Suprapubic skin (tissue), 4 donors: ENCODE measurements at regions not wholly inside any gene's neighbourhood (a gene's known extent, or its start where the extent isn't known, plus 50 kb on each side); places are given as distances from the start of the nearest gene placed in this dataset.

ENCODE experiments used
- DNase-seq, 2 donors: peaks; one replicate each; pipeline ENCODE4 v3.0.0-alpha.2; 2019; ENCODE audit warnings: low spot score in 2 of 2
- H3K27ac ChIP-seq: fragments of 200-600 bp; sonication (generic); one replicate; pipeline ENCODE4 v1.5.1; 2019
- H3K27me3 ChIP-seq: fragments of 200-600 bp; sonication (generic); one replicate; pipeline ENCODE4 v1.5.1; 2019
- H3K36me3 ChIP-seq: fragments of 200-600 bp; sonication (generic); one replicate; pipeline ENCODE4 v1.5.1; 2019
- H3K4me1 ChIP-seq: fragments of 200-600 bp; sonication (generic); one replicate; pipeline ENCODE4 v1.5.1; 2019
- H3K4me3 ChIP-seq: fragments of 200-600 bp; sonication (generic); one replicate; pipeline ENCODE4 v1.5.1; 2019; ENCODE audit warnings: mild to moderate bottlenecking
- H3K9me3 ChIP-seq: fragments of 200-600 bp; sonication (generic); one replicate; pipeline ENCODE4 v1.5.1; 2019
- CTCF ChIP-seq, 2 donors: fragments of 200-600 bp in 1 of 2; fragments of 450-650 bp in 1 of 2; sonication (generic) in 1 of 2; IDR thresholded peaks; one replicate each; pipeline ENCODE4 v1.5.1; 2016 to 2019; ENCODE audit warnings: antibody characterized with exemption in 2 of 2, mild to moderate bottlenecking in 1 of 2, moderate library complexity in 1 of 2
- EP300 ChIP-seq: sonication (generic); formaldehyde crosslinking; IDR thresholded peaks from one replicate; pipeline ENCODE4 v1.6.1; 2017; ENCODE audit warnings: antibody characterized with exemption
- POLR2A ChIP-seq, 2 donors: fragments of 450-650 bp; IDR thresholded peaks; one replicate each; pipeline ENCODE4 v1.6.1; 2017; ENCODE audit warnings: antibody characterized with exemption in 2 of 2, mild to moderate bottlenecking in 2 of 2, moderate library complexity in 2 of 2
- POLR2AphosphoS5 ChIP-seq, 3 donors: sonication (generic); formaldehyde crosslinking; IDR thresholded peaks; one replicate each; pipeline ENCODE4 v1.6.1; 2017; ENCODE audit warnings: antibody characterized with exemption in 3 of 3
- WGBS: methylation state at CpG from one replicate; pipeline ENCODE4 v1.1.5; 2018; 5-methylcytosine and 5-hydroxymethylcytosine counted together

- no peak for TF ChIP-seq CTCF (IDR thresholded peaks at IDR 0.05)
- no peak for TF ChIP-seq POLR2AphosphoS5 (IDR thresholded peaks at IDR 0.05)
- no peak for TF ChIP-seq POLR2A (IDR thresholded peaks at IDR 0.05)
- TF ChIP-seq EP300: no peak
- H3K4me3 ChIP-seq: no peak overlapping the region
- no peaks in the 10 kb centered on the region for H3K36me3 ChIP-seq
- no peaks in the 10 kb centered on the region for H3K27me3 ChIP-seq
- H3K27ac ChIP-seq: no peak overlapping the region
- DNase-seq: no peak
- no peaks in the 10 kb centered on the region for H3K4me1 ChIP-seq
- H3K9me3 ChIP-seq: no peaks in the 10 kb centered on the region
These were observed 101.4 kb upstream of the ATP8B1 start for GRCh38 chr18:57904535-57904934.

GRCh38 chr18:57902721-57903120, 99.6 kb upstream of the ATP8B1 start:
- H3K36me3 ChIP-seq: no peaks in the 10 kb centered on the region
- TF ChIP-seq POLR2A (IDR thresholded peaks at IDR 0.05) (no peak), POLR2AphosphoS5 (IDR thresholded peaks at IDR 0.05) (no peak), CTCF (IDR thresholded peaks at IDR 0.05) (no peak), EP300 (no peak)
- H3K27me3 ChIP-seq: no peaks in the 10 kb centered on the region
- H3K4me3 ChIP-seq: no peak overlapping the region
- no peaks in the 10 kb centered on the region for H3K4me1 ChIP-seq
- DNase-seq: no peak
- H3K9me3 ChIP-seq: no peaks in the 10 kb centered on the region
- peak overlapping the region; percentile 81 for H3K27ac ChIP-seq
- WGBS: 93% methylated on average over 1 of the region's 1 CpG

- Histone ChIP-seq H3K4me1 (no peaks in the 10 kb centered on the region), H3K27ac (peak overlapping the region; percentile 81), H3K27me3 (no peaks in the 10 kb centered on the region), H3K4me3 (no peak overlapping the region), H3K36me3 (no peaks in the 10 kb centered on the region), H3K9me3 (no peaks in the 10 kb centered on the region)
- WGBS: 62% methylated on average over 11 of the region's 11 CpGs
- no peak for TF ChIP-seq EP300
- no peak for TF ChIP-seq POLR2AphosphoS5 (IDR thresholded peaks at IDR 0.05)
- no peak for TF ChIP-seq CTCF (IDR thresholded peaks at IDR 0.05)
- TF ChIP-seq POLR2A (IDR thresholded peaks at IDR 0.05): no peak
- DNase-seq: no peak
These were observed 98.9 kb upstream of the ATP8B1 start for GRCh38 chr18:57901825-57902589.

GRCh38 chr18:57900906-57901435, 97.9 kb upstream of the ATP8B1 start:
- DNase-seq: no peak
- H3K27ac ChIP-seq: no peak overlapping the region
- H3K4me3 ChIP-seq: no peak overlapping the region
- no peaks in the 10 kb centered on the region for H3K36me3 ChIP-seq
- no peaks in the 10 kb centered on the region for H3K27me3 ChIP-seq
- no peaks in the 10 kb centered on the region for H3K4me1 ChIP-seq
- 93% methylated on average over 3 of the region's 3 CpGs for WGBS
- H3K9me3 ChIP-seq: no peaks in the 10 kb centered on the region
- TF ChIP-seq EP300: no peak
- TF ChIP-seq POLR2AphosphoS5 (IDR thresholded peaks at IDR 0.05): no peak
- no peak for TF ChIP-seq CTCF (IDR thresholded peaks at IDR 0.05)
- no peak for TF ChIP-seq POLR2A (IDR thresholded peaks at IDR 0.05)

GRCh38 chr18:57898506-57899124, 95.5 kb upstream of the ATP8B1 start:
- H3K4me1 ChIP-seq: no peaks in the 10 kb centered on the region
- no peak for DNase-seq
- 49% methylated on average over 4 of the region's 4 CpGs for WGBS
- no peak overlapping the region for H3K27ac ChIP-seq
- H3K4me3 ChIP-seq: no peak overlapping the region
- TF ChIP-seq POLR2A (IDR thresholded peaks at IDR 0.05) (no peak), EP300 (no peak), CTCF (IDR thresholded peaks at IDR 0.05) (no peak), POLR2AphosphoS5 (IDR thresholded peaks at IDR 0.05) (no peak)
- H3K9me3 ChIP-seq: no peaks in the 10 kb centered on the region
- no peaks in the 10 kb centered on the region for H3K36me3 ChIP-seq
- no peaks in the 10 kb centered on the region for H3K27me3 ChIP-seq
